ENCODE measurements at regions not wholly inside any gene's neighbourhood (a gene's known extent, or its start where the extent isn't known, plus 50 kb on each side); places are given as distances from the start of the nearest gene placed in this dataset.
A peak's percentile ranks its signal among the peaks of the same experiment; 100 is the strongest.

GRCh38 chr3:102123590-102124190 lies 274.4 kb downstream of the NFKBIZ start:
- no peak for DNase-seq

DNA sequence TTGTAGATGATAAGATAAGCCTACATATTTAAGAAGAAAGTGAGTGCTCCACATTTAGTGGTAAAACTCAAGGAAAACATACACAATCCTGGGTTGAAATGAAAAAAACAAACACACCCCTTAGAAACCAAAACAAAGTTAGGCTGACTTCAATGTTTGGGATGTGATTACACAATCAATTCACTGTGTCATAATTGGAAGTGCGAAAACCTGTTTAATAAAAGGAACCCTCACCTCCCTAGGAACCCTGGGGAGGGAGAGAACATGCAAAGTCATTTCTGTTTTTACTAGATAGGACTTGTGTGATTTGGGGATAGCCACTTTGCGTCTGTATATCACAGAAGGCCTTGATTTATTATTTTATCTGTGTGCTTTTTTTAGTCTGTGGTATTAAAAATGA lies 275.0 kb downstream of the NFKBIZ start:
- DNase-seq: no peak

GRCh38 chr3:102124704-102125103 lies 275.4 kb downstream of the NFKBIZ start:
- no peak for DNase-seq

DNA sequence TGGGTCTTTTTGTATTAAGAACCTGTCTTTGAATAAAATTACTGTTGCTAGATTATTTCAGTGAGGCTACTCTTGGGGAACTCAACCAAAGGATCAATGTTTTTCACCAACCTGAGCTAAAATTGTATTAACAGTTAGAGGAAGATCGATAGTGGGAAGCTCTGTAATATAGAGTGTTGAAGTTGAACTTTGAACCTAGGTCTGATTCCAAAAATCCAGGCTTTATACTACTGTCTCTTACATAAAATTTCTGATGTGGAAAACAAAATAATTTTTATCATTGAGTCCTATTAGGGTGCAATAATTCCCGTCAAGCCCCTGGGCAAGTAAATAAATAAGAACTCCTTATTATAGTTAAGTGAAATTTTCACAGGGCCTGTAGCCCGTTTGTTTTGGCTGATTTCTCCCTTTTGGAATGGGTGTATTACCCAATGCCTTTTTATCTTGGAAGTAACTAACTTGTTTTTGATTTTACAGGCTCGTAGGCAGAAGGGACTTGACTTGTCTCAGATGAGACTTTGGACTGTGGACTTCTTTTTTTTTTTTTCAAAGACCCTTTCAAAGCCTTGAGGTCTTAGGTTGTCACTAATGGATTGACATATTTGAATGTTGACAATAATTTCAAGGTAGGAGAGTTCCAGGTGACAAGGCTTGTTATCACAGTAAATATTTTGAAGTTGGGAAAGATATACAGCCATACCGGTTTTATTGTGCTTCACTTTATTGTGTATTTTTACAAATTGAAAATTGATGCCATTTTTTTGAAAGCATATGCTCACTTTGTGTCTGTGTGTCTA lies 276.1 kb downstream of the NFKBIZ start:
- no peak for DNase-seq

DNA sequence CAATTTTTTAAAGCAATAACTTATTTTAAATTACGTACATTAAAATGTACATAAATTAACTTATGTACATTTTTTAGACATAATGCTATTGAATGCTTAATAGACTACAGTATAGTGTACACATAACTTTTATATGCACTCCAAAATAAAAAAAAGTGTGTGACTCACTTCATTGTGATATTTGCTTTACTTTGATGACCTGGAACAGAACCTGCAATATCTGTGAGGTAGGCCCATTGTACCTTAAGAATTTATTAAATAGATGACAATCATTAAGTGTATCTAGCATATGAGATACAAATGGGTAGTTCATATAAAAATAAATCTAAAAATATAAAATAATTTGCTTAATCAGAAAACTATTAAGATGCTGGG lies 276.7 kb downstream of the NFKBIZ start:
- DNase-seq: no peak

DNA sequence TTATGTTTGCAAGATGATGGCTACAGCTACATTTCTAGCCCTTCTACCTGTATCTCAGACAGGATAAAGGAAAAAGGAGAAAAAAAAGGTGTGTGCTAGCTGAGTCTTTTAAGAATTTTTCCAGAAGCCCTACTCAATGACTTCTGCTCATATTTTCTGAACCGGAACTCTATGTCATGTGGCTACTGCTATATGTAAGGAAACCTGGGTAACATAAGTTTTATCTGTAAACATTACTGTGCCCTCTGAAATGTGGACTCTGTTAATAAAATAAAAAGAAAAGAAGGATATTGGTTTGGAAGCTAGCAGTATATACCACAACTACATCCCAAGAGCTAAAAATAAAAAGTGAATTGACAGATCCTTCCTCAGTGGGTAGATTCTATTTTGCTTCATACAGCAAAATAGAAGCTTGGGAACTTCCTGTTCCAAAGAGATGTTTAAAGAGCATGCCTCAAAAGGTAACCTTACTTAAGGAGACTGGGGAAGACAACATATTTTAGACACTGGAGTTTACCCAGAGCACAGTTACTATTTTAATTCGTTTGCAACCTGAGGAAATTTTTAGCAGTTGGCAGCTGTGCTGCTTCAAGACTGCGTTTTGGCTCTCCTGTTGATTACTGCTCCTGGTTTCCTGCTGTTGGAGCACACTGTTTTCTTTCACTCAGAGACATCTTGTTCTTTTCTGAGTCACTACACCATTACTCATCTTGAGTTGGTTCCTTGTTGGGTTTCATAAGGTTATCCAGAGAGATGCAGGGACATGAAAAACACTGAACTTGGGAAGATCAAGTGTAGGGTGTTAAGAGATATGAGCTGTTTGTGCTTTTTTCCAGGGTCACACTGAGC lies 280.7 kb downstream of the NFKBIZ start:
- peak; percentile 80 for DNase-seq

DNA sequence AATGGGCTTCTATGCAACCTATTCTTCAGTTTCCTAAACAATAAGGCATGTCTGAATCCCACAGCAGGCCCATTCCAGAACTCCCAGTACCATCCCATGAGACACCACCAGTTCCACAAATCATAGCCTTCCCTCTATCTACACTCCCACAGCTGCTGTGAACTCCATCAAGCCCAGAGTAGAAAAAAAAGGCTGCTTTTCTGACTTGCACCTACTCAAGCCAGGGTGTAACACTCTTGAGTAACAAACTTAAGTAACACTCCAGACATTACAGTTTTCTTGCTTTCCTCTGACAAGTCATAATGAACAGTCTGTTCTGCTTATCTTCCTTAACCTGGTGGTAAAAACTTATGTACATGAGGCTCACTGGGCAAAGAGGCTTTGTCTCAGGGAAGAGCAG lies 283.1 kb downstream of the NFKBIZ start:
- DNase-seq: no peak

- DNase-seq: no peak
Measured at GRCh38 chr3:102133376-102133775, 284.1 kb downstream of the NFKBIZ start.

- DNase-seq: no peak
Measured at GRCh38 chr3:102135316-102135715, 286.0 kb downstream of the NFKBIZ start.

DNA sequence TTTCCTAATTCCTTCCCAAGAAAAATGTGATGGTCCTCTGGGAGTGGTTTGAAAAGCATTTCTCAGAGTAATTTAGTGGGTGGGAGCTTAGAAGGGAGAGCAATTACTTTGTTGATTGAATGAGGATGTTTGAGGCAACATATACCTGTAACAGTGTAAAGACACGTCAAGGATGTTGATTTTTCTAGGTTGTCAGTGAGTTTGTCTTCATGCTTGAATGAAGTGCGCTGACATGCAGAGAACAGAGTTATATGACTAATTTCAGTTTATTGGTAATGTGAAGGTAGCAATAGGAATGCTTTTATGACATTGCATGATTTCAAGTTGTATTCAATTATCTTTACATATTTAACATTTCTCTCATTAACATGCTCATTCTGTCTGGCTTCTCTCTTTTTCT lies 286.9 kb downstream of the NFKBIZ start:
- no peak for DNase-seq

GRCh38 chr3:102140116-102140515 lies 290.8 kb downstream of the NFKBIZ start:
- no peak for DNase-seq

- DNase-seq: peak; percentile 55
Measured at GRCh38 chr3:102141096-102141927, 292.0 kb downstream of the NFKBIZ start.

DNA sequence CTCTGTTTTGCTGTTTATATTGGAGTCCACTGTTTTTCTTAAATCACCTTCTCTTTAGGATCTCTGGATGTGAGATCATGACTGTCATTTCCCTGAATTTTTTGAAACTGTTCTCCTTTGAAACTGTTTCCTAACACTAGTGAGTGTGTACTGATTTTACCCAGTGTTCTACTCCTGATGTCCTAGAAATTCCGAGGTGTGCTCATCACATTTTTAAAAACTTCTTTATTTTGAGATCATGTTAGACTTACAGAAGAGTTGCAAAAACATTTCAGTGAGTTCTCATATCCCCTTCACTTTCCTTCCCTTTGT lies 292.6 kb downstream of the NFKBIZ start:
- no peak for DNase-seq

GRCh38 chr3:102142379-102143060 lies 292.3 kb upstream of the ZPLD1 start:
- peak; percentile 51 for DNase-seq

GRCh38 chr3:102143536-102143935 lies 291.3 kb upstream of the ZPLD1 start:
- DNase-seq: no peak

DNA sequence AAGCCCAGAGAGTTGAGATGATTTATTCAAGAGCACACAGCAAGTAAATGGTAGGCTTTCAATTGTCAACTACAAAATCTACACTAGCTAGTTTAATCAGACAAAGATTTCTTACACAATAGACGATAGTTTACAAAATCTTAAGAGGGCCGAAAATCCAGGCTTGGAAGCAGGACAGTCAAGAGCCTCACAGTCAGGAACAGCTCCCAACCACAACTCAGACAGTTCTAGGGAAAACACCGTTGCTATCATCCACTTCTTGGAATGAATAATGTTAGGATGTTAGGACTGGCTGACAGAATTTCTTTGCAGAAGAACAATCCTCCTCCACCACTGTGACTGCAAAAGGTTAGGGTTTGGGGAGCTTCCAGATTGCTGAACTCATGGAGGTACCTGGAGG lies 290.8 kb upstream of the ZPLD1 start:
- DNase-seq: no peak

DNA sequence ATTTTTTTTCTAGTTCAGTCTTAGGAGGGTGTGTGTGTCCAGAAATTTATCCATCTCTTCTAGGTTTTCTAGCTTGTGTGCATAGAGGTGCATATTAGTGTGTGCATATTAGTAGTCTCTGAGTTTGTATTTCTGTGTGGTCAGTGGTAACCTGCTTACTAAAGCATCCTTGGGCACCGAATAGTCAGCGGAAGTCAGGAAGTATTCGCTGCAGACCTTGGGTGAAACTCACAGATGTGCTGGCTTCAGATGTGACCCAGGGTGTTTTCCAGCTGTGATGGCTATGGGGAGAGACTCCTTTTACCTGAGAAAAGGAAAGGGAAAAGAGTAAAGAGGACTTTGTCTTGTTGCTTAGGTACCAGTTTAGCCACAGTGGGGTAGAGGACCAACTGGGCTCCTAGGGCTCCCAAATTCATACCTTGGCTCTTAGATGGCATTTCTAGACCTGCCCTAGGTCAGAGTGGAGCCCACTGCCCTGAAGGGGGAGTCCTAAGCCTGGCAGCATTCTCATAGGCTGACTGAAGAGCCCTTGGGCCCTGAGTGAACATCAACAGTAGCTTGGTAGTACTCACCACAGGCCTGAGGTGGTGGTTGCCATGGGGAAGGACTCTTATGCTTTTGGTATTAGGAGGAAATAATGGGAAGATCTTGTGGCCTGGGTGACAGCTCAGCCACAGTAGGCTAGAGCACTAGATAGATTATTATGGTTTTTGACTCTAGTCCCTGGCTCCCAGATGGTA lies 286.0 kb upstream of the ZPLD1 start:
- no peak for DNase-seq

GRCh38 chr3:102151935-102152334 lies 282.9 kb upstream of the ZPLD1 start:
- no peak for DNase-seq

DNA sequence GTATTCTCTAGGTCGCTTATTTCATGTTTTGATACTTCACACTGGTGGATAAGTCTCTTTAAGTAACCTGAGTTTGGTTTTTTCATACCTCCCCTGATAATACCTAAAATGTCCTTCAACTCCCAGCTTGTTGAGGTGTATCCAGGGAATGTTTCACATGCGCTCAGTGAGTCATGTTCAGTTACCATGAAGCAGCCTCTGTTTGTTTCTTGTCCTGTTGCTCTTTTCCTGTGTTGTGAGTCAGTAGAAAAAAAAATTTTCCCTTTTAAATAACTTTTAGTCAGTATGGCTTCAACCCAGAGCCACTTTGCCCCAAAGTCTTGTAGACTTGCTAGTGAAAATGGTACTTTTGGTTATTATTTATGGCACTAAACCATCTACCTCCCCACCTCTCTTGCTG lies 278.4 kb upstream of the ZPLD1 start:
- DNase-seq: peak; percentile 97

DNA sequence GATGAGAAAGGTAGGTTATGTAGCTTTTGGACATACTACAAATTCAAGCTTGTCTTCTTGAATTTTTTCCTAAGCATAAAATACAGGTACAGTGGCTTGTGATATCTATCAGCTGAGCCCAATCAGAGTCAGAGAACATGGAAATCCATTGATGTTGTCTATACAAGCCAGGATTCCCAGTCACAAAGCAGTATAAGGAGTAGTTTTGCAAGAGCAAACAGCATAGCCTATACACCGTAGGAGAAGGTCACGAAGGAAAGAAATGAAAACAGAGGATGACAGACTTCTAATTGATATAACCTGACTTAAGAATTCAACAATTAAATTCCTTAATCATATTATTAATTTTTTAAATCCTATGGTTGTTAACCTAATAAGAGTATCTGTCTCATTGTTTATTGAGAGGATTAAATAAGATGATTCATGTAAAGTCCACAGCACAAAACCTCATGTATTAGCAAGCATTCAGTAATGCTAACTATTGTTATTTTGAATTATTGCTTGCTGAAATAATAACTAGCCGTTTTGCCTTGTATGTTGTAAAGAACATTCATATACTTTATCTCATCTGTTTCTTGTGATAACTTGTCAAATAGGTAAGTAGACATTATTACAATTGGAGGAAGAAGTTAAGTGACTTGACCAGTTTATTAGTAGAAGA lies 276.6 kb upstream of the ZPLD1 start:
- DNase-seq: peak; percentile 24
